ENCODE measurements at regions not wholly inside any gene's neighbourhood (a gene's known extent, or its start where the extent isn't known, plus 50 kb on each side); places are given as distances from the start of the nearest gene placed in this dataset.

GRCh38 chr12:76704693-76705092, 59.2 kb upstream of the ZDHHC17 start:
- H3K27ac Mint-ChIP-seq = peak overlapping the region; percentile 55
- no peaks in the 10 kb centered on the region for H3K9me3 Mint-ChIP-seq
- H3K4me1 Mint-ChIP-seq (ENCODE audit: low read depth) = peaks cover 47% of the 10 kb centered on the region
- no peaks in the 10 kb centered on the region; the same call in 1 of the 2 replicates for H3K27me3 Mint-ChIP-seq (ENCODE audit: insufficient read depth)
- H3K4me3 Mint-ChIP-seq = peak overlapping the region; percentile 1; the same call in 1 of the 2 replicates
- no peak for DNase-seq
- no peak for TF ChIP-seq CTCF (IDR thresholded peaks at IDR 0.05)
- H3K36me3 Mint-ChIP-seq (ENCODE audit: low read depth) = no peaks in the 10 kb centered on the region

GRCh38 chr12:76706101-76706500, 57.8 kb upstream of the ZDHHC17 start:
- peak; percentile 20 for DNase-seq

GRCh38 chr12:76706761-76707160, 57.2 kb upstream of the ZDHHC17 start:
- Mint-ChIP-seq H3K9me3 (no peaks in the 10 kb centered on the region), H3K27me3 (ENCODE audit: insufficient read depth) (no peaks in the 10 kb centered on the region; the same call in 1 of the 2 replicates), H3K27ac (peak overlapping the region; percentile 62; the same call in 1 of the 2 replicates), H3K4me1 (ENCODE audit: low read depth) (peaks cover 56% of the 10 kb centered on the region), H3K4me3 (no peak overlapping the region), H3K36me3 (ENCODE audit: low read depth) (no peaks in the 10 kb centered on the region)
- no peak for DNase-seq
- no peak for TF ChIP-seq CTCF (IDR thresholded peaks at IDR 0.05)

More at GRCh38 chr12:76706101-76706500, 57.8 kb upstream of the ZDHHC17 start:
- Mint-ChIP-seq H3K4me3 (no peak overlapping the region), H3K27ac (peak overlapping the region; percentile 62), H3K9me3 (no peaks in the 10 kb centered on the region), H3K36me3 (ENCODE audit: low read depth) (no peaks in the 10 kb centered on the region), H3K27me3 (ENCODE audit: insufficient read depth) (no peaks in the 10 kb centered on the region; the same call in 1 of the 2 replicates), H3K4me1 (ENCODE audit: low read depth) (peaks cover 50% of the 10 kb centered on the region)
- no peak for TF ChIP-seq CTCF (IDR thresholded peaks at IDR 0.05)

- Mint-ChIP-seq H3K27me3 (ENCODE audit: insufficient read depth) (no peaks in the 10 kb centered on the region), H3K4me3 (no peak overlapping the region), H3K27ac (no peak overlapping the region), H3K36me3 (ENCODE audit: low read depth) (no peaks in the 10 kb centered on the region), H3K4me1 (ENCODE audit: low read depth) (peaks cover 56% of the 10 kb centered on the region), H3K9me3 (no peaks in the 10 kb centered on the region)
- no peak for TF ChIP-seq CTCF (IDR thresholded peaks at IDR 0.05)
- DNase-seq = no peak
Observed at GRCh38 chr12:76707772-76708171, 56.1 kb upstream of the ZDHHC17 start.

- H3K36me3 Mint-ChIP-seq (ENCODE audit: low read depth) = no peaks in the 10 kb centered on the region
- H3K4me3 Mint-ChIP-seq = no peak overlapping the region
- H3K9me3 Mint-ChIP-seq = no peaks in the 10 kb centered on the region
- no peak for DNase-seq
- no peak overlapping the region for H3K27ac Mint-ChIP-seq
- TF ChIP-seq CTCF (IDR thresholded peaks at IDR 0.05) = no peak
- H3K4me1 Mint-ChIP-seq (ENCODE audit: low read depth) = peaks cover 59% of the 10 kb centered on the region
- H3K27me3 Mint-ChIP-seq (ENCODE audit: insufficient read depth) = no peaks in the 10 kb centered on the region
Observed at GRCh38 chr12:76708296-76708695, 55.6 kb upstream of the ZDHHC17 start.

- peaks cover 31% of the 10 kb centered on the region for H3K4me1 Mint-ChIP-seq (ENCODE audit: low read depth)
- TF ChIP-seq CTCF (IDR thresholded peaks at IDR 0.05) = no peak
- peak overlapping the region; percentile 18; the same call in 1 of the 2 replicates for H3K4me3 Mint-ChIP-seq
- H3K27me3 Mint-ChIP-seq (ENCODE audit: insufficient read depth) = no peaks in the 10 kb centered on the region
- H3K36me3 Mint-ChIP-seq (ENCODE audit: low read depth) = no peaks in the 10 kb centered on the region
- no peaks in the 10 kb centered on the region for H3K9me3 Mint-ChIP-seq
- peak overlapping the region; percentile 12 for H3K27ac Mint-ChIP-seq
- DNase-seq = no peak
Observed at GRCh38 chr12:76711241-76711640, 52.7 kb upstream of the ZDHHC17 start.

Data from HFFc6 (cell line).